HL-60 (cell line): ENCODE measurements at regions not wholly inside any gene's neighbourhood (a gene's known extent, or its start where the extent isn't known, plus 50 kb on each side); places are given as distances from the start of the nearest gene placed in this dataset.

Experiments
- POLR2AphosphoS5 ChIP-seq: IDR thresholded peaks from 2 replicates; pipeline ENCODE4 v1.6.1; 2012; ENCODE audit warnings: low read depth
- REST ChIP-seq: IDR thresholded peaks from 2 replicates; pipeline ENCODE4 v1.6.1; 2012; ENCODE audit warnings: low read depth; ENCODE audit not compliant: insufficient replicate concordance
- TF ChIP-seq, protein P1 (sequence below): IDR thresholded peaks from one replicate; pipeline ENCODE4 v1.5.1; 2011; ENCODE audit warnings: low read length, control low read depth, inconsistent platforms; ENCODE audit not compliant: insufficient read depth

DNA sequence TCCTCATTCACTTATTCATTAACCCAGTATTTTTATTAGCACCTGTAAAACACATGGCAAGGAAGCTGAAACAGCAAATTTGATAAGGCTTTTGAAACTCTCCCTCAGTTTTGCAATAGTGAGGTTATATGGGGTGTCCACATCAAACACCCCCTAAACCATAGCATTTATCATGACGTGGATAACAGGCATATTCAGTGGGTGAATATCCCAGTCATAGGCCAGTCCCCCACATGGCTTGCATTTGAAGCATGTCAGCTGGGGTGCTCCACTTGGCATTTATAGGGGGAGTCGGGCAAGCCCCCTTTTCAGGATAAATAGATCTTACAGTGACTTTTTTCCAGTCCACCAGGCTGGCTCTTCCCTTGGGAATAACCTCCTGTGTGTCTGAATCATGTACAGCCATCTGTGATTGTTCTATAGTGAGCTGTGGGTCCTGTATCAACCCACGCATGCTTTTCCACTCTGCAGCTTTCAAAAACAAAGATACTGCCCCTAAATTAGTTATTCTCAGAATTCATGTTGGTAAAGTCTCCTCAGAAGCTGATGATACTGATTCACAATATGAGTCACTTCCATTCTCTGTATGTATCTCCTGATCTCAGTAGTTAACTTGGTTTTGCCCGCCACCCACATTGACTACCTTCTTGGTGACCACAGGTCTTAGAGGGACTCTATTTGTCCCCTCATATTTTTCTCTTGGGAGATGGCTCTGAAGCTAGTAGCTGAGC lies 84.4 kb upstream of the SPIN1 start:
- TF ChIP-seq, protein P1, sequence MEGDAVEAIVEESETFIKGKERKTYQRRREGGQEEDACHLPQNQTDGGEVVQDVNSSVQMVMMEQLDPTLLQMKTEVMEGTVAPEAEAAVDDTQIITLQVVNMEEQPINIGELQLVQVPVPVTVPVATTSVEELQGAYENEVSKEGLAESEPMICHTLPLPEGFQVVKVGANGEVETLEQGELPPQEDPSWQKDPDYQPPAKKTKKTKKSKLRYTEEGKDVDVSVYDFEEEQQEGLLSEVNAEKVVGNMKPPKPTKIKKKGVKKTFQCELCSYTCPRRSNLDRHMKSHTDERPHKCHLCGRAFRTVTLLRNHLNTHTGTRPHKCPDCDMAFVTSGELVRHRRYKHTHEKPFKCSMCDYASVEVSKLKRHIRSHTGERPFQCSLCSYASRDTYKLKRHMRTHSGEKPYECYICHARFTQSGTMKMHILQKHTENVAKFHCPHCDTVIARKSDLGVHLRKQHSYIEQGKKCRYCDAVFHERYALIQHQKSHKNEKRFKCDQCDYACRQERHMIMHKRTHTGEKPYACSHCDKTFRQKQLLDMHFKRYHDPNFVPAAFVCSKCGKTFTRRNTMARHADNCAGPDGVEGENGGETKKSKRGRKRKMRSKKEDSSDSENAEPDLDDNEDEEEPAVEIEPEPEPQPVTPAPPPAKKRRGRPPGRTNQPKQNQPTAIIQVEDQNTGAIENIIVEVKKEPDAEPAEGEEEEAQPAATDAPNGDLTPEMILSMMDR = no peak
- no peak for TF ChIP-seq POLR2AphosphoS5
- no peak for TF ChIP-seq REST
